ENCODE measurements at regions not wholly inside any gene's neighbourhood (a gene's known extent, or its start where the extent isn't known, plus 50 kb on each side); places are given as distances from the start of the nearest gene placed in this dataset.

DNA sequence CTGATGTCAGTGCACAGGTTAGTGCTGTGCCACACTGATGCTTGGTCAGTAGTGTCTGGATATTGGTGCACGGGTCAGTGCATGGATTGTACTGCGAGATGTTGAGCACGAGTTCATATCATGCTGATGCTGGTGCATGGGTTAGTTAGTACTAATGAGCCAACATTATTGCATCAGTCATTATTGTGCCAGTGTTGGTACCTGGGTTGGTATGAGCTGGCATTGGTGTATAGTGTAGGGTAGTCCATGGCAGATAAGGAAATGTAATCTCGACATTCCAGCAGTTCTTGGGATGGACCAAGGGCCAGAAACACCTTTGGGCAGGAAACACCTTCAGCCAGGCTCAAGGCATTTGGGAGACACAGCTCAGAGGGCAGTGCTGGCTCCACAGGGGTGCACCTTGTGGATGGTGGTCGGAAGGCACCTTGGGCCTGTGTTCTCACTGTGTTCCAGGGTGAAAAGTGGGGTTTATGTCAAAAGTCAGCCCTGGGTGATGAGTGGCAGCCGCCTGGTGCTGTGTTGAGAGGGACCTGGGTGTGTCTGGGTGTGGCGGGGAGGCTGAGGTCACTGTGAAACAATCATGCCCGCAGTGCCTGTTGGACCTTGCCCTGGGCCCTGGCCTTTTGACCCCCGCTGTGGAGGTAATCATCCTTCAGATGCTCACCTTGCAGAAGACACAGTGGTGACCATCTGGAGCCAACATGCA lies 100.7 kb upstream of the ZNF469 start:
- DNase-seq (ENCODE audit: extremely low read depth in 1 of 4, low spot score in 3 of 4) = no peak
- H3K4me2 ChIP-seq (ENCODE audit: insufficient read depth, low read length) = peak overlapping the region; percentile 41; the same call in 1 of the 2 replicates
- H3K27me3 ChIP-seq (ENCODE audit: control insufficient read depth in 2 of 2, insufficient read depth in 2 of 2, low read length in 2 of 2) = peaks cover 0 to 15% of the 10 kb centered on the region in 2 experiments; a peak in 2 of 5 replicates
- WGBS (ENCODE audit: insufficient coverage, low coverage, missing lambda C conversion rate) = 4% methylated on average over 9 of the region's 9 CpGs
- BruUV-seq (replicated peaks) = no TSS peak
- no peak for FAIRE-seq
- no peak overlapping the region for H3K4me3 ChIP-seq
- no peaks in the 10 kb centered on the region for H4K20me1 ChIP-seq (replicated peaks; ENCODE audit: control insufficient read depth, insufficient read depth, low read length)
- in situ Hi-C loops (cut with MboI) (no loop called here), intact Hi-C loops (cut with micrococcal nuclease) (loop anchor here (10.0 kb wide), 2 partner anchors 93 to 123 kb away; no protein-coding TSS in a partner anchor)
- H3K79me2 ChIP-seq (ENCODE audit: control insufficient read depth, insufficient read depth, low read length) = no peaks in the 10 kb centered on the region
- H2AFZ ChIP-seq (ENCODE audit: low read depth, low read length) = no peak overlapping the region
- ChIA-PET CTCF (ENCODE audit: low intra/inter-chr PET ratio) (no interaction called here), POLR2A (interaction anchor here (0.5 to 0.6 kb wide), 2 partner anchors 10 to 102 kb away, joined by 3 to 4 read pairs; no protein-coding TSS in a partner anchor)
- peak overlapping the region in 1 of 2 experiments; percentile 48; a peak in 1 of 4 replicates for H3K9ac ChIP-seq (ENCODE audit: insufficient read depth in 1 of 2, low read depth in 2 of 2, low read length in 2 of 2)
- no peak for TF ChIP-seq POLR2B (IDR thresholded peaks at IDR 0.05; ENCODE audit: low read depth, partially characterized antibody)
- no peak for TF ChIP-seq ZNF707 (CRISPR knock-in tag; conservative IDR thresholded peaks at IDR 0.05)
- TF ChIP-seq ILF3 (IDR thresholded peaks at IDR 0.05; ENCODE audit: borderline replicate concordance) = no peak
- TF ChIP-seq, protein P1, sequence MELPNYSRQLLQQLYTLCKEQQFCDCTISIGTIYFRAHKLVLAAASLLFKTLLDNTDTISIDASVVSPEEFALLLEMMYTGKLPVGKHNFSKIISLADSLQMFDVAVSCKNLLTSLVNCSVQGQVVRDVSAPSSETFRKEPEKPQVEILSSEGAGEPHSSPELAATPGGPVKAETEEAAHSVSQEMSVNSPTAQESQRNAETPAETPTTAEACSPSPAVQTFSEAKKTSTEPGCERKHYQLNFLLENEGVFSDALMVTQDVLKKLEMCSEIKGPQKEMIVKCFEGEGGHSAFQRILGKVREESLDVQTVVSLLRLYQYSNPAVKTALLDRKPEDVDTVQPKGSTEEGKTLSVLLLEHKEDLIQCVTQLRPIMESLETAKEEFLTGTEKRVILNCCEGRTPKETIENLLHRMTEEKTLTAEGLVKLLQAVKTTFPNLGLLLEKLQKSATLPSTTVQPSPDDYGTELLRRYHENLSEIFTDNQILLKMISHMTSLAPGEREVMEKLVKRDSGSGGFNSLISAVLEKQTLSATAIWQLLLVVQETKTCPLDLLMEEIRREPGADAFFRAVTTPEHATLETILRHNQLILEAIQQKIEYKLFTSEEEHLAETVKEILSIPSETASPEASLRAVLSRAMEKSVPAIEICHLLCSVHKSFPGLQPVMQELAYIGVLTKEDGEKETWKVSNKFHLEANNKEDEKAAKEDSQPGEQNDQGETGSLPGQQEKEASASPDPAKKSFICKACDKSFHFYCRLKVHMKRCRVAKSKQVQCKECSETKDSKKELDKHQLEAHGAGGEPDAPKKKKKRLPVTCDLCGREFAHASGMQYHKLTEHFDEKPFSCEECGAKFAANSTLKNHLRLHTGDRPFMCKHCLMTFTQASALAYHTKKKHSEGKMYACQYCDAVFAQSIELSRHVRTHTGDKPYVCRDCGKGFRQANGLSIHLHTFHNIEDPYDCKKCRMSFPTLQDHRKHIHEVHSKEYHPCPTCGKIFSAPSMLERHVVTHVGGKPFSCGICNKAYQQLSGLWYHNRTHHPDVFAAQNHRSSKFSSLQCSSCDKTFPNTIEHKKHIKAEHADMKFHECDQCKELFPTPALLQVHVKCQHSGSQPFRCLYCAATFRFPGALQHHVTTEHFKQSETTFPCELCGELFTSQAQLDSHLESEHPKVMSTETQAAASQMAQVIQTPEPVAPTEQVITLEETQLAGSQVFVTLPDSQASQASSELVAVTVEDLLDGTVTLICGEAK (IDR thresholded peaks at IDR 0.05) = no peak
- TF ChIP-seq, protein P1 (CRISPR knock-in tag; IDR thresholded peaks at IDR 0.05) = no peak
- no peak for TF ChIP-seq CBX2 (IDR thresholded peaks at IDR 0.05; ENCODE audit: insufficient read depth, low read length, poor library complexity, severe bottlenecking)
- TF ChIP-seq HMG20B (CRISPR knock-in tag; IDR thresholded peaks at IDR 0.05) = no peak
- TF ChIP-seq SAFB2 (IDR thresholded peaks at IDR 0.05; ENCODE audit: borderline replicate concordance, low read depth, low read length, severe bottlenecking) = no peak
- no peak for TF ChIP-seq PHB (CRISPR knock-in tag; IDR thresholded peaks at IDR 0.05)
- no peaks in the 10 kb centered on the region; the same call in 1 of the 2 replicates for H3K9me3 ChIP-seq (replicated peaks; ENCODE audit: control insufficient read depth, insufficient read depth, low read depth, low read length)
- peaks cover 12 to 21% of the 10 kb centered on the region in 2 experiments; a peak in 4 of 5 replicates for H3K4me1 ChIP-seq (replicated peaks in 1 of 2; ENCODE audit: control insufficient read depth in 2 of 2, insufficient read depth in 2 of 2, low read length in 2 of 2)
- ATAC-seq = no peak
- no peaks in the 10 kb centered on the region for H3K9me1 ChIP-seq (ENCODE audit: control insufficient read depth, insufficient read depth, low read length)
- no peak overlapping the region for H3K27ac ChIP-seq (ENCODE audit: extremely low read depth, low read depth, low read length)
- H3K36me3 ChIP-seq (ENCODE audit: control insufficient read depth, insufficient read depth, low read length) = no peaks in the 10 kb centered on the region

Measured in K562 (cell line).